HG03103 (cell line): ENCODE measurements at regions not wholly inside any gene's neighbourhood (a gene's known extent, or its start where the extent isn't known, plus 50 kb on each side); places are given as distances from the start of the nearest gene placed in this dataset.
"Not testable (repeated sequence)": the region's sequence is repeated elsewhere in the genome, so short reads cannot be mapped to it uniquely, and the experiment has no call there.

Experiments used
- ATAC-seq: cut with Tn5 transposase; IDR thresholded peaks from one replicate; pipeline ENCODE4 v1.9.1; 2021; ENCODE audit warnings: low read depth; ENCODE audit not compliant: unreplicated experiment

DNA sequence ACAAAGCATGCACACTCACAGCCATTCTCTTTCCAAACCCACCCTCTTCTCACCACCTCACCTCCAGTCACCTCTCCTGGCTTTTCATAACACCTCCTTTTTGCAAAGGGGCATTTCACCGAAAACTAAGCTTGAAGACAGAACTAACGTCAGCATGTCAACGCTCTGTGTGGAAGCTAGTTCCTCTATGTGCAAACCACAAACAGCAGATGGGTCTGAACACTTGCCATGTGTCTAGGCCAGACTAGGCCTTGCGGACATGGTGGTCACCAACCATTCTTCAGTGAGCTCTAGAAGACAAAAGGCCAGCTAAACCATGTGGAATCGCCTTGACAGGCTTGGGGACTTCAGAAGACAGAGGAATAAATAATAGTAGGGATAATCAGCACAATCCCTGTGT, 148.5 kb downstream of the TXNL1 start:
- no peak for ATAC-seq

DNA sequence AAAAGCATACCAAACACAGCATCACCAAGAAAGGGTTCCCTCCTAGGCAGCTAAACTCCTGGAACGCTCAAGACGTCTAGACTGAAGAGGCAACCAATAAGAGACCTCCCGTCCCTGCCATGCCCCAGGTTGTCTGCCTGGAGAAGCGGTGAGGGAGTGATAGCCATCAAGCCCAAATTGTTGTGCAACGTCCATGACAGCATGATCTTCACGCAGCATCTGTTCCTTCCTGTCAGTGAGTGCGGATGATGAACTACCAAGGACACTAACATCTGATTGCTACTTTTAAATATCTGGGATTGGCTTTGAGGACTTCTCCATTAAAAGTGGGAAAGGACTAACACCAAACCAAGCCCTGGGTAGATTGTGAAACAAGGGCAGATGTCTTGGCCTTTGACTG, 149.7 kb downstream of the TXNL1 start:
- no peak for ATAC-seq

DNA sequence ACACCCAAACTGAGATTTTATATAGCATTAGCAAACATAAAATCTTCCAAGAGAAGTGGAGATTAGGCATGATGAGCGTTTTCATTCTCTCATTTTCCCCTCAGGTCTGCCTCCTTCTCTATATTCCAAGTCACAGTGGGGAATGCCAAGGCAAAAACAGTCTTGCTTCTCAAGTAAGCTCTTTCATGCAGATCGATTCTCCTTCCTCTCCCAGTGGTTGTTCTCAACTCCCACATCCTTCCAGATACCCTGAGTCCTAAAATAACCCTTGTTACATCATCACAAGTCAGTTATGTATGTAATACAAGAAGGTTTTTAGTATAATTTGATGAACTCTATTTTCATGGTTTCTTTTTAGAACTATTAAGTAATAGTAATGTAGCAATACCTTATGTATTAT, 150.6 kb downstream of the TXNL1 start:
- no peak for ATAC-seq

GRCh38 chr18:56483386-56483785, 155.0 kb downstream of the TXNL1 start:
- no peak for ATAC-seq

DNA sequence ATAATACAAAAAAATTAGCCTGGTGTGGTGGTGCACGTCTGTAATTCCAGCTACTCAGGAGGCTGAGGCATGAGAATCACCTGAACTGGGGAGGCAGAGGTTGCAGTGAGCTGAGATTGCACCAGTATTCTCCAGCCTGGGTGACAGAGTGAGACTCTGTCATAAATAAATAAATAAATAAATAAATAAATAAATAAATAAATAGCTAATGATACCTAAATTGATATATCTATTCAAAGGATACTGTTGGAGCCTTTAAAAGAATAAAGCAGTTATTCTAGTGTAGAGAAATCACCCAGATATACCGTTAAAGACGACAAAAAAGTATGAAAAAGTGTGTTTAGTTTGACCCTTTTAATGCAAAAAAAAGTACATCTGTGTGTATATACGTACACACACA, 155.6 kb downstream of the TXNL1 start:
- ATAC-seq: not testable (repeated sequence)

GRCh38 chr18:56481751-56482150, 156.6 kb downstream of the TXNL1 start:
- ATAC-seq: no peak

GRCh38 chr18:56479841-56480240, 158.6 kb downstream of the TXNL1 start:
- ATAC-seq: no peak

- no peak for ATAC-seq
These were observed 163.1 kb downstream of the TXNL1 start for GRCh38 chr18:56475250-56475649.

DNA sequence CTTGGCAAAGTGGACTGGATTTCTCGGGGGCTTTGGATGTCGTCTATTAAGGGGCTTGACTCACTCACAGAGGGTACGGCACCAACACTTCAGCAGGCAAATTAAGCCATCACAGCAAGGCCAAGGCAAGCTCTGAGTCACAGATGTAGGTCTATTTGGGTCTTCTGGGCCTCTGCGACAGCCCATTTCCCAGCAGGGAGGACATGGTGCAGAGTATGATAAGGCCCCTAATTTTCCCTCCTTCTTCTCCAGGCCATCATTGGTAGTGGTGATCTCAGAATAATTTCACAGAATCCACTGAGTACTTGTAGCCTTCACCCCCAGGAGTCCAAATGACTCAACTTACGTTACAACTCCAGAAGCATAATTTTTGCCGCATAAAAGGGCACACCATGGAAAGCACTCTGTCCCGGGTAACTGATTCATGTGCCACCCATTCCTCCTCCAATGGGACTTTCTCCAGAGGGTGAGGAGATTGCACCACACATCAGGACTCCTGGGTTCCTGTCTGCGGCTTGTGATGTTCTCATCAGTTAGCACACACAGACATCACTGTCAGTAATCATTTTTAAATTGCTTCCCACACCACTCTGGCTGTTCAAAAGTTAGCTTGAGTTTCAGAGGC, 164.9 kb downstream of the TXNL1 start:
- no peak for ATAC-seq

- no peak for ATAC-seq
These were observed 167.7 kb downstream of the TXNL1 start for GRCh38 chr18:56470406-56471351.

DNA sequence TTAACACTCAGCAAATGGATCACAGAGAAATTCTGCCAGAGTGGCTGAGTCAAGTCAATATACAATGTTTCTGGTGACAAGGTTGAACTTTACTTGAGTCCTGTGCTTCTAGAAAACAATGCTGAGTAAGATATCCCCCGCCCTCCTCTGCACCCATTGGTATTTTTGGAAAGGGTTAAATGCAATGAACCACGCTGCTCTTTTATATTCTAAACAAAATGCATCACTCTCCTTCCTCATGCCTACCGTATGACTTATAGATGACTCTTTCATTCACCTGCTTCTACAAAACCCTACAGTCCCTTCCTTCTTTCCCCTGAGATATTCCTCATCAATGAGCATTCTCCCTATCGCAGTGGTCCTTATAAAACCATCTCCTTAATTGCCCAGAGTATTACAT, 168.8 kb downstream of the TXNL1 start:
- ATAC-seq: no peak

- ATAC-seq: no peak
These were observed 170.0 kb downstream of the TXNL1 start for GRCh38 chr18:56468396-56468795.

- ATAC-seq: no peak
These were observed 176.1 kb downstream of the TXNL1 start for GRCh38 chr18:56462276-56462675.

GRCh38 chr18:56461151-56461550, 177.2 kb downstream of the TXNL1 start:
- no peak for ATAC-seq

GRCh38 chr18:56460581-56460980, 177.8 kb downstream of the TXNL1 start:
- ATAC-seq: no peak

- ATAC-seq: no peak
These were observed 179.4 kb downstream of the TXNL1 start for GRCh38 chr18:56458770-56459712.

- ATAC-seq: no peak
These were observed 182.5 kb downstream of the TXNL1 start for GRCh38 chr18:56455874-56456273.

DNA sequence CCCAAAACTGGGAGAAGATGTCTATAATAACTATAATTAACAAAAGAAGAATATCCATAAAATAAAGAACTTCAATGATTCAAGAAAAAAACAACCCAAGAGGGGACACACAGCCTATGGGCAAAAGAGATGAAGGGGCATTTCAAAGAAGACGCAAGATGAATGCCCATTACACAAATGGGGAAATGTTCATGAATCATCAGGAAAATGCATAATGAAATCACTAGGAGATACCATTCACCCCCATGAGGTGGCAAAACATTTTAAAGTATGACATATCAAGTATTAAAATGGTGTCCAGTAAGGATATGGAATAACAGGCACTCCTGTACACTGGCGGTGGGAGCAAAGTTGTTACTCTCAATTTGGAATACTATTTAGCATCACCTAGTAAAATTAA, 183.3 kb downstream of the TXNL1 start:
- ATAC-seq: no peak

DNA sequence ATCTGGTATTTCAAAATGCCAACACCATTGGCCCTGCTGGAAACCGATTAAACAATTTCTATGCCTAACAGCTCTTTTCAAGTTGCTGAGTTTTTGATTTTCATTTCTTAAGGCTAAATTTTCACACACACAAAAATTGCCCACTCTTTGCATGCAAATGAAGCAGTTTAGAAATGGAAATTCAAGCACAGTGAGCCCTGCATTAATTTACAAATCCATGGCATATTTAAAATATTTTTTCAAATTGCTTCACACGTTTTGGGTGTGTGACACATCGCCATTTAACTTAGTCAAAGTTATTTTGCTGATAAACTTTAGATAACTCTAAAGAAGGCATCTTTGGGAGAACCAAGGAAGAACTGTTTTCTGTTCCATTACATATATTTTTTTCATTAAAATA, 184.8 kb downstream of the TXNL1 start:
- ATAC-seq: no peak

GRCh38 chr18:56451188-56451587, 187.2 kb downstream of the TXNL1 start:
- no peak for ATAC-seq

DNA sequence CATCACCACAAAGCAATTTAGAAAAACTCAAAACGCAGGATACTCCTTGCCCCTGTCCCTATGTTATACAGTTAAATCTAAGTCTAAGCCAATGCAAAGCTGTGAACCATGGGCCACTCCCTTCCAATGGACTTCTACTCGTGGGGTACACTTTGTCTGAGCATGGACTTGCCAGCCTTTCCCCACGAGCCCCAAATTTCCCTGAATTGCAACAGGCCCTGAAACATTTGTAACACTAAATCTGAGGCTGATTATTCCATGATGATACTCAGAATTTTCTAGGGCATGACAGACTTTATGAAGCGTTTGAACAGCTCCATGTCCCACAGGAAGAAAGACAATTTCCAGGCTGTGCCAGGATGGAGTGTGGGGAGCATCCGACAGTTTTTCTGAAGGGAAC, 189.6 kb downstream of the TXNL1 start:
- no peak for ATAC-seq
